Heart left ventricle (tissue), 16 donors: ENCODE measurements at regions not wholly inside any gene's neighbourhood (a gene's known extent, or its start where the extent isn't known, plus 50 kb on each side); places are given as distances from the start of the nearest gene placed in this dataset.

Experiments used
- ATAC-seq, 4 donors: fragments of 200-7000 bp; cut with Tn5 transposase; one replicate each; pipeline ENCODE4 v1.9.1; 2020 to 2022; ENCODE audit warnings: moderate library complexity in 4 of 4, mild to moderate bottlenecking in 3 of 4, moderate number of reproducible peaks in 1 of 4
- DNase-seq, 5 donors: peaks; one replicate each; pipeline ENCODE4 v3.0.0-alpha.2; 2020
- H3K27ac ChIP-seq, 12 donors: fragments of 200-600 bp; sonication (generic) in 4 of 12; one replicate each; pipeline versions ENCODE4 v1.5.0 to v1.8.0; 2016 to 2022; ENCODE audit warnings: mild to moderate bottlenecking in 2 of 12
- H3K27me3 ChIP-seq, 9 donors: fragments of 200-600 bp; sonication (generic) in 2 of 9; one replicate each; pipeline versions ENCODE4 v1.5.1 to v1.8.0; 2016 to 2022; ENCODE audit warnings: mild to moderate bottlenecking in 3 of 9
- H3K36me3 ChIP-seq, 9 donors: fragments of 200-600 bp; sonication (generic) in 2 of 9; one replicate each; pipeline versions ENCODE4 v1.5.0 to v1.8.0; 2018 to 2022; ENCODE audit warnings: mild to moderate bottlenecking in 2 of 9
- H3K4me1 ChIP-seq, 12 donors: fragments of 200-600 bp; sonication (generic) in 4 of 12; one replicate each; pipeline versions ENCODE4 v1.5.0 to v1.8.0; 2016 to 2022; ENCODE audit warnings: mild to moderate bottlenecking in 3 of 12
- H3K4me3 ChIP-seq, 12 donors: fragments of 200-600 bp; sonication (generic) in 4 of 12; one replicate each; pipeline versions ENCODE4 v1.5.0 to v1.8.0; 2017 to 2022; ENCODE audit warnings: mild to moderate bottlenecking in 9 of 12, moderate library complexity in 4 of 12
- H3K9me3 ChIP-seq, 12 donors: fragments of 200-600 bp; sonication (generic) in 4 of 12; one replicate each; pipeline versions ENCODE4 v1.5.0 to v1.8.0; 2016 to 2022; ENCODE audit warnings: mild to moderate bottlenecking in 1 of 12
- POLR2A ChIP-seq, 2 donors: fragments of 450-650 bp; IDR thresholded peaks; one replicate each; pipeline ENCODE4 v1.6.1; 2017; ENCODE audit warnings: antibody characterized with exemption in 2 of 2, mild to moderate bottlenecking in 2 of 2, moderate library complexity in 2 of 2
- WGBS, 4 donors: extraction: QIAGEN DNeasy Blood & Tissue Kit in 2 of 4; methylation state at CpG; one replicate each; pipeline versions ENCODE4 v1.1.5 to v1.1.7; 2013 to 2018; 5-methylcytosine and 5-hydroxymethylcytosine counted together
- intact Hi-C, 10 donors: fragments of 100-400 bp; cut with DNase I; formaldehyde crosslinking; loops; one replicate each; pipeline versions ENCODE4 v1.11.1 to v1.14.2; 2022
- TF ChIP-seq, protein P1 (sequence below), 12 donors: fragments of 200-600 bp; sonication (generic) in 4 of 12; IDR thresholded peaks; one replicate each; pipeline versions ENCODE4 v1.5.0 to v1.8.0; 2018 to 2022; ENCODE audit warnings: antibody characterized with exemption in 12 of 12, mild to moderate bottlenecking in 5 of 12
- donor health status: ischemic (EF 13 %, LVEDD 7.1; RV severe dilation, severe dysfunction).
- donor health status: healthy with polysubstance abuse.
- donor health status: DM: no; HTN: yes; CAD: no.
- donor health status: DM: no; HTN: no; CAD: no.
- donor health status: ischemic (EF 25% LVEDD 6.9; RV normal size, moderate dysfunction).
- donor health status: ischemic (EF 25% LVEDD 5.7; RV mildly dilated, moderate dysfunction).
- donor health status: healthy.
- donor health status: DM: yes; HTN: yes; CAD: no.
- donor health status: ischemic (EF 35%, LVEDD 5.7; RV mildly dilated, moderate dysfunction).
- donor health status: nonischemic (EF 11% LVEDD 7.7; RV severe dilation, severe dysfunction).
- donor health status: DM: yes; HTN: yes; CAD: no.
- donor health status: PGD.
- donor health status: ischemic (EF 29% LVEDD 5.4; RV normal size, mild dysfunction).
- donor health status: nonischemic (EF 23%, LVEDD 6.1; RV moderate dilation, normal function).

DNA sequence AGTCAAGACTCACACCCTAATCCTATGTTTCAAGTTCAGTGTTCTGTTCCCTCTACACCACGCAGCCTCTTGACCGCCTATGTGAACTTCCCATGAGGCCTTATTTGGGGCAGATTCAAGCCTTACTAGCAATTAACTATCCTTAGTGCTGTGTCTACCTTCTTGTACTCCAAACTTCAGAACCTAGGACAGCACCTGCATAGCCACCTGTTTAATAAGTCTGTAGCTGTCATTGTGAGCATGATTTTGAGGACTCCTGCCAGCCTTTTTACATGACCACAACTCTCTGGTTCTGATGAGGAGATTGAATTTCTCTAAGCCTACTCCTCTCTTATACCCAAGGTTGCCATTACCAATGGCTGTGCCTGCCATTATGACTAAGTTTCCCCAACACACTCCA, 50.8 kb upstream of the PCSK1 start:
- Histone ChIP-seq H3K4me3 (no peak overlapping the region), H3K36me3 (no peaks in the 10 kb centered on the region), H3K9me3 (no peaks in the 10 kb centered on the region), H3K27ac (no peak overlapping the region), H3K4me1 (no peaks in the 10 kb centered on the region), H3K27me3 (no peaks in the 10 kb centered on the region)
- ATAC-seq (peak in 1 of 4 donors; percentile 45), DNase-seq (no peak)
- 43 to 67% (median 50%) methylated on average over 2 of the region's 2 CpGs for WGBS, 4 donors
- no peak for TF ChIP-seq POLR2A (IDR thresholded peaks at IDR 0.05)
- TF ChIP-seq, protein P1, sequence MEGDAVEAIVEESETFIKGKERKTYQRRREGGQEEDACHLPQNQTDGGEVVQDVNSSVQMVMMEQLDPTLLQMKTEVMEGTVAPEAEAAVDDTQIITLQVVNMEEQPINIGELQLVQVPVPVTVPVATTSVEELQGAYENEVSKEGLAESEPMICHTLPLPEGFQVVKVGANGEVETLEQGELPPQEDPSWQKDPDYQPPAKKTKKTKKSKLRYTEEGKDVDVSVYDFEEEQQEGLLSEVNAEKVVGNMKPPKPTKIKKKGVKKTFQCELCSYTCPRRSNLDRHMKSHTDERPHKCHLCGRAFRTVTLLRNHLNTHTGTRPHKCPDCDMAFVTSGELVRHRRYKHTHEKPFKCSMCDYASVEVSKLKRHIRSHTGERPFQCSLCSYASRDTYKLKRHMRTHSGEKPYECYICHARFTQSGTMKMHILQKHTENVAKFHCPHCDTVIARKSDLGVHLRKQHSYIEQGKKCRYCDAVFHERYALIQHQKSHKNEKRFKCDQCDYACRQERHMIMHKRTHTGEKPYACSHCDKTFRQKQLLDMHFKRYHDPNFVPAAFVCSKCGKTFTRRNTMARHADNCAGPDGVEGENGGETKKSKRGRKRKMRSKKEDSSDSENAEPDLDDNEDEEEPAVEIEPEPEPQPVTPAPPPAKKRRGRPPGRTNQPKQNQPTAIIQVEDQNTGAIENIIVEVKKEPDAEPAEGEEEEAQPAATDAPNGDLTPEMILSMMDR (IDR thresholded peaks at IDR 0.05), result no peak
- intact Hi-C loops, result no loop called here

DNA sequence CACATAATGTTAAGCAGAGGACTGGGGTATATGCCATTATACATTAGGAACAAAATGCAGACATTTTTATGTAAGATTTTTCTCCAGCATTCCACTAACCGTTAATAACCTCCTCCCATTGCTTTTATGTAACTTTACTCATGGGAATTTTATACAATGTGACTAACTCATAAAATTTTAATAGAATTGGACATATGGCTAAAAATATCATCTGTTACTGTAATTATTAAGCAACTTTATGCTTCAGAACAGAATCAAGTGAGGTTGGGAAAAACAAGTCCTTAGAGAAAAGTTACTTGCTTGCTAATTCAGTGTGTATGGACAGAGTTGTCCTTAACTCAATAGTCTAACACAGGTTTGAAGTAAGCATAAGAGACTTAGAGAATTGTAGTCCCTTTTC, 54.8 kb upstream of the PCSK1 start:
- intact Hi-C loops, result no loop called here
- no peak for TF ChIP-seq POLR2A (IDR thresholded peaks at IDR 0.05)
- TF ChIP-seq, protein P1 (IDR thresholded peaks at IDR 0.05), result no peak
- WGBS, 4 donors, result 40 to 65% (median 51%) methylated on average over 1 of the region's 1 CpG

DNA sequence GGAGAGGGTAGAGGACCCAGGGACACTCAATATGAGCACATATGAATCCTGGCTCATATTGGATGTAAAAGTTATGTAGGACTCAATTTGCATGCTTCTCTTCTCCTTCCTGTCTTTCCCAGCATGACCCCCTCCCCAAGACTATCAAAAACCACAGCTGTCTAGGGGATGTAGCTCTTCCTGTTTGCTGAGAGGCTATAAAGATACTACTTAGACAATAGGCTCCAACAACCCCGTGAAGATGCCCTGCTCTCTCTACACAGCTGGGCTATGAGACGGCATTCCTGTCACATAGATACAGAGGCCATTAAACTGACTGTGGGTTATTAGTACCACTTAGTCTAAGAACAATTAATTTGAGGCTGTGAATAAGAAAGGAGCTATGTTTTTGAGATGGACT, 56.5 kb upstream of the PCSK1 start:
- Histone ChIP-seq H3K4me3 (no peak overlapping the region), H3K4me1 (no peaks in the 10 kb centered on the region), H3K9me3 (no peaks in the 10 kb centered on the region), H3K36me3 (no peaks in the 10 kb centered on the region), H3K27me3 (no peaks in the 10 kb centered on the region), H3K27ac (no peak overlapping the region)
- no peak for DNase-seq
- WGBS, 4 donors, result 33 to 56% (median 50%) methylated on average over 2 of the region's 2 CpGs
- TF ChIP-seq, protein P1 (IDR thresholded peaks at IDR 0.05), result no peak
- TF ChIP-seq POLR2A (IDR thresholded peaks at IDR 0.05), result no peak
- no peak for ATAC-seq
- intact Hi-C loops, result no loop called here

More for the DNA sequence above, 54.8 kb upstream of the PCSK1 start:
- H3K36me3 ChIP-seq, result no peaks in the 10 kb centered on the region
- H3K4me3 ChIP-seq, result no peak overlapping the region
- no peak overlapping the region for H3K27ac ChIP-seq
- no peak for ATAC-seq
- no peak for DNase-seq
- no peaks in the 10 kb centered on the region for H3K27me3 ChIP-seq
- H3K4me1 ChIP-seq, result no peaks in the 10 kb centered on the region
- no peaks in the 10 kb centered on the region for H3K9me3 ChIP-seq

DNA sequence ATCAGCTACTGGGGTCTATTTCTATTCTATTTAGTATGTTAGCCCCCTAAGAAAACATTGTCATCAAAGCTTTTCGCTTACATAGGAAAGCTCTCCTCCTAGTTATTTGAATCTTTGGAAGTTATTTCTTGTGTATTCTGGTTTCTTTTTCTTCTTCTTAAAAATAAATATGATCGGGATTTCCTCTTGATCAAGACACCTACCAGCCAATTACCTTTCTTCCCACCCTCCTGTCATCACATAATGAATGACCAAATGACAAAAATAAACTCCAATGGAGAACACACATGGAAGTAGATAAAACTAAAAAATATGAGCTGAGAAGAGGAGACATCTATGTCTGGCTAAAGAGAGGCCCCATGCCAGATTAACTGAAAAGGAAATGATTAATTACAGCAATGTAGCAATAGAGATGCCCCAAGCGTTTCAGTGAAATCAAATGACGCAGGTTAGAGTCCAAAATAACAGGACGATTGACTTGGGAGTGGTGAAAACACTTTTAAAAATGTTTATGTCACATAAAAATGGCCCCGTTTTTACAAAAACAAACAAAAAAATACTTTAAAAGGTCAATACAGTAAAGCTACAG, 59.5 kb upstream of the PCSK1 start:
- no peak overlapping the region for H3K4me3 ChIP-seq
- H3K9me3 ChIP-seq, result no peaks in the 10 kb centered on the region
- no peaks in the 10 kb centered on the region for H3K4me1 ChIP-seq
- intact Hi-C loops, result loop anchor here in 1 of 10 donors (5.0 kb wide), 1 partner anchor 35 kb away; no protein-coding TSS in a partner anchor
- no peak for ATAC-seq
- H3K27me3 ChIP-seq, result no peaks in the 10 kb centered on the region
- no peak for DNase-seq
- TF ChIP-seq POLR2A (IDR thresholded peaks at IDR 0.05), result no peak
- TF ChIP-seq, protein P1 (IDR thresholded peaks at IDR 0.05), result no peak
- 75 to 80% (median 78%) methylated on average over 6 of the region's 6 CpGs for WGBS, 4 donors
- no peaks in the 10 kb centered on the region for H3K36me3 ChIP-seq
- H3K27ac ChIP-seq, result no peak overlapping the region
